Right renal cortex interstitium (tissue), 3 donors: ENCODE measurements at regions not wholly inside any gene's neighbourhood (a gene's known extent, or its start where the extent isn't known, plus 50 kb on each side); places are given as distances from the start of the nearest gene placed in this dataset.

Source experiments
- DNase-seq, 3 donors: peaks; one replicate each; pipeline ENCODE4 v3.0.0-alpha.2; 2013; ENCODE audit warnings: low read depth in 3 of 3, low spot score in 2 of 3

GRCh38 chr15:29920515-29920914 is 98.2 kb upstream of the TJP1 start:
- no peak for DNase-seq

GRCh38 chr15:29919380-29919881 is 97.2 kb upstream of the TJP1 start:
- no peak for DNase-seq

- no peak for DNase-seq
Measured at GRCh38 chr15:29917600-29918597, 95.6 kb upstream of the TJP1 start.

- DNase-seq, result no peak
Measured at GRCh38 chr15:29914511-29914926, 92.3 kb upstream of the TJP1 start.

GRCh38 chr15:29913528-29914135 is 91.4 kb upstream of the TJP1 start:
- no peak for DNase-seq

GRCh38 chr15:29911705-29912104 is 89.4 kb upstream of the TJP1 start:
- no peak for DNase-seq

- DNase-seq, result no peak
Measured at GRCh38 chr15:29910068-29910467, 87.8 kb upstream of the TJP1 start.

- no peak for DNase-seq
Measured at GRCh38 chr15:29904757-29905417, 82.6 kb upstream of the TJP1 start.

- no peak for DNase-seq
Measured at GRCh38 chr15:29903785-29904464, 81.7 kb upstream of the TJP1 start.

- DNase-seq, result no peak
Measured at GRCh38 chr15:29903028-29903427, 80.8 kb upstream of the TJP1 start.

- no peak for DNase-seq
Measured at GRCh38 chr15:29900237-29901189, 78.2 kb upstream of the TJP1 start.

GRCh38 chr15:29896062-29896461 is 73.8 kb upstream of the TJP1 start:
- no peak for DNase-seq

- no peak for DNase-seq
Measured at GRCh38 chr15:29891096-29891457, 68.8 kb upstream of the TJP1 start.

- DNase-seq, result no peak
Measured at GRCh38 chr15:29890336-29891095, 68.2 kb upstream of the TJP1 start.

- DNase-seq, result no peak
Measured at GRCh38 chr15:29889542-29890329, 67.5 kb upstream of the TJP1 start.

- DNase-seq, result no peak
Measured at GRCh38 chr15:29888646-29889045, 66.4 kb upstream of the TJP1 start.

- no peak for DNase-seq
Measured at GRCh38 chr15:29887721-29888120, 65.5 kb upstream of the TJP1 start.

GRCh38 chr15:29885183-29885582 is 62.9 kb upstream of the TJP1 start:
- no peak for DNase-seq
